Lower leg skin (tissue), 4 donors: ENCODE measurements at regions not wholly inside any gene's neighbourhood (a gene's known extent, or its start where the extent isn't known, plus 50 kb on each side); places are given as distances from the start of the nearest gene placed in this dataset.
"Not testable (repeated sequence)": the region's sequence is repeated elsewhere in the genome, so short reads cannot be mapped to it uniquely, and the experiment has no call there.

Experiments used
- DNase-seq, 2 donors: peaks; one replicate each; pipeline ENCODE4 v3.0.0-alpha.2; 2019; ENCODE audit warnings: low spot score in 2 of 2
- H3K4me3 ChIP-seq: fragments of 200-600 bp; sonication (generic); 2 replicates; pipeline ENCODE4 v1.5.1; 2017; ENCODE audit warnings: mild to moderate bottlenecking, low read depth; ENCODE audit not compliant: poor library complexity, severe bottlenecking
- CTCF ChIP-seq, 3 donors: fragments of 450-650 bp; IDR thresholded peaks; one replicate each; pipeline ENCODE4 v1.5.1; 2016; ENCODE audit warnings: antibody characterized with exemption in 3 of 3, mild to moderate bottlenecking in 3 of 3, moderate library complexity in 2 of 3
- POLR2A ChIP-seq, 2 donors: fragments of 450-650 bp; IDR thresholded peaks; one replicate each; pipeline ENCODE4 v1.6.1; 2016 to 2017; ENCODE audit warnings: antibody characterized with exemption in 2 of 2, mild to moderate bottlenecking in 1 of 2, moderate library complexity in 1 of 2
- WGBS, 2 donors: methylation state at CpG; one replicate each; pipeline ENCODE4 v1.1.5; 2018; 5-methylcytosine and 5-hydroxymethylcytosine counted together
- intact Hi-C: fragments of 100-400 bp; cut with DNase I; formaldehyde crosslinking; loops from one replicate; pipeline ENCODE4 v1.15.0; 2023; ENCODE audit warnings: low total_unique reads

DNA sequence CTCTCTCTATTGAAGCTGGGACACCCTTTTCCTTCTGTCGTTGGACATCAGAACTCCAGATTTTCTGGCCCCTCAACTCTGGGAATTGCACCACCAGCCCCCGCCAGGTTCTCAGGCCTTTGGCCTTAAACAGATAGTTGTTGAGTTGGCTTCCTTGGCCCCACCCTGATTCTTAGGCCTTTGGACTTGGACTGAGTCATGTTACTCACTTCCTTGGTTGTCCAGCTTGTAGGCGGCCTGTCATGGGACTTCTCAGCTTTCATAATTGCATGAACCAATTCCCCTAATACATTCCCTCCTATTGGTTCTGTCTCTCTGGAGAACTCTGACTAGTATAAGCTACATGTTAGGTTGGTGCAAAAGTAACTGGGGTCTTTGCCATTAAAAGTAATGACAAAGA lies 195.7 kb downstream of the GPAT3 start:
- 83 to 96% methylated on average over 3 of the region's 3 CpGs for WGBS, 2 donors
- no peak overlapping the region for H3K4me3 ChIP-seq
- no peak for DNase-seq
- intact Hi-C loops: no loop called here
- TF ChIP-seq POLR2A (IDR thresholded peaks at IDR 0.05): no peak
- no peak for TF ChIP-seq CTCF (IDR thresholded peaks at IDR 0.05)

DNA sequence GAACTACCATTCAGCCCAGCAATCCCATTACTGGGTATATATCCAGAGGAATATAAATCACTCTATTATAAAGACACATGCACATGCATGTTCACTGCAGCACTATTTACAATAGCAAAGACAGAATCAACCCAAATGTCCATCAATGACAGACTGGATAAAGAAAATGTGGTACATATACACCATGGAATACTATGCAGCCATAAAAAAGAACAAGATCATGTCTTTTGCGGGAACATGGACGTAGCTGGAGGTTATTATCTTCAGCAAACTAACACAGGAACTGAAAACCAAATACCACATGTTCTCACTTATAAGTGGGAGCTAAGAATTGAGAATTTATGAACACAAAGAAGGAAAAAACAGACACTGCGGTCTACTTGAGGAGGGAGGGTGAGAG lies 195.1 kb downstream of the GPAT3 start:
- 85 to 92% methylated on average over 3 of the region's 3 CpGs for WGBS, 2 donors
- H3K4me3 ChIP-seq, intact Hi-C loops, DNase-seq: not testable (repeated sequence)

GRCh38 chr4:83728191-83728590 lies 192.3 kb downstream of the GPAT3 start:
- intact Hi-C loops: loop anchor here (10.0 kb wide), 1 partner anchor 493 kb away; no protein-coding TSS in a partner anchor
- no peak for TF ChIP-seq CTCF (IDR thresholded peaks at IDR 0.05)
- no peak for TF ChIP-seq POLR2A (IDR thresholded peaks at IDR 0.05)
- no peak for DNase-seq
- H3K4me3 ChIP-seq: no peak overlapping the region

DNA sequence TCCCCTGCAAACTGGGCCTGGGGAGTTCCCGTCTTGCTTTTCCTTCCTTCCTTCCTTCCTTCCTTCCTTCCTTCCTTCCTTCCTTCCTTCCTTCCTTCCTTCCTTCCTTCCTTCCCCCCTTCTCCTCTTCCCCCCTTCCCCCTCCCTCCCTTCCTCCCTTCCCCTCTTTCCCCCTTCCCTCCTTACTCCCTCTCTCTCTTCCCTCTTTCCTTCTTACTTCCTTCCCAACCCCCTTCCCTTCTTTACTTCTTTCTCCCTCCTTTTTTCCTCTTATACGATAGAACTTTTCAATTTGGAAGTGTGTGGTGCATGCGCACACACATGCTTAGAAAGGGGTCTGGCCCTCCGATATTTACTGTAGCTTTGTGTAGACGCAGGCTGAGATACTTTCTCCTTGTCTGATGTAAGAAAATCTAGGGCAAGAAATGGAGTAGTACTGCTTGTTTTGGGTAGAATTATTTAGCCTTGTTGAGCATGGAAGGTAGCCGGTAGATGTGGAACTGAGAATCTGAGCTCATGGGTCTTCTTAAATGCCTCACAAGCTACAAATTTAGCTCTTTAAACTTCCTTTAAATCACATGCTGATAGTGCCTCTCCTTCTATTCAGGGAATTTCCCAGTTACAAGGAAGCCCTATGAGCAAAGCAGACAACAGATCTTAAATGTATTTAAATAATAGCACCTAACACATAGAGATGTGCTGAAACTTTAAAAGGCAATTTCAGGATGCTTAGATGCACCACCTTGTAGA lies 189.6 kb downstream of the GPAT3 start:
- no peak overlapping the region for H3K4me3 ChIP-seq
- intact Hi-C loops: loop anchor here (10.0 kb wide), 1 partner anchor 491 kb away; no protein-coding TSS in a partner anchor
- no peak for DNase-seq
- TF ChIP-seq POLR2A (IDR thresholded peaks at IDR 0.05): no peak
- TF ChIP-seq CTCF (IDR thresholded peaks at IDR 0.05): no peak
- 79 to 84% methylated on average over 6 of the region's 6 CpGs for WGBS, 2 donors

DNA sequence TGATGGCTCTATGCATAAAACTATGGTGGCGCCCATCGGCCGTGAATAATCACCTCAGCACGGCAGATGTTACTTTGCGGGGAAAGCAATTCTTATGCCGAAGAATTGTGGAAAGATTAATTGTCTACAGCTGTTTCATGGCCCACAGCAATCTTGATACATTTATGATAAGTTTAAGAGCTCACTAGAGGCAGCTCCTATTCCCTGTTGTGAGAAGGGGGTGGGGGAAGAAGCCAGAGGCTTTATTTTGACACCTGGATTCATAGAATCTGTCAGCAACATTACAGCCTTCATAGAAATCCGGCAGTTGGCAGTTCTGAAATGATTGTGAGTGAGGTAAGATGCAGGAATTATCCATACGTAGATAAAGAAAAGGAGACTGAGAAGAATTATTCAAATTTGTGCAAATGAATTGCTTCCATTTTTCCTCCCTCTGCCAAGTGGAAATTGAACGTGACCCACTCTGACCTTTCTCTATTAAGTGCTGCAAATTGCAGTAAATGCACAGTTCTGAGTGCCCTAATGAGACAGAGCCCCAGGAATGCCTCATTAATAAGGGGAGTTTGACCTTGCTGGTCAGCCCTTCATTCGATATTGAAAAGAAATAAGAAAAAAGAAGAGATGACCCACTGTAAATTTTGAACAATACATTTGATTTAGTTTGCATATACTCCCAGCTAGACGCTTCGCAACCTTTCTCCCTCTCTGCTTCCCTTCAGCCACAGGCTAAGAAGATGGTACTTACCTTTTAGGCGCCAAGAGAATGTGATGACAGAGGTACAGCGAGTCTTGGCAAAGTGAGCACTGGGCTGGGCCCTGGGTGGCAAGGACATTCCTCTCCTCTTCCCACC lies 188.8 kb downstream of the GPAT3 start:
- intact Hi-C loops: loop anchor here (10.0 kb wide), 1 partner anchor 490 kb away; no protein-coding TSS in a partner anchor
- TF ChIP-seq CTCF (IDR thresholded peaks at IDR 0.05) (no peak), POLR2A (IDR thresholded peaks at IDR 0.05) (no peak)
- no peak for DNase-seq
- no peak overlapping the region for H3K4me3 ChIP-seq
- 44 to 49% methylated on average over 14 of the region's 14 CpGs for WGBS, 2 donors

DNA sequence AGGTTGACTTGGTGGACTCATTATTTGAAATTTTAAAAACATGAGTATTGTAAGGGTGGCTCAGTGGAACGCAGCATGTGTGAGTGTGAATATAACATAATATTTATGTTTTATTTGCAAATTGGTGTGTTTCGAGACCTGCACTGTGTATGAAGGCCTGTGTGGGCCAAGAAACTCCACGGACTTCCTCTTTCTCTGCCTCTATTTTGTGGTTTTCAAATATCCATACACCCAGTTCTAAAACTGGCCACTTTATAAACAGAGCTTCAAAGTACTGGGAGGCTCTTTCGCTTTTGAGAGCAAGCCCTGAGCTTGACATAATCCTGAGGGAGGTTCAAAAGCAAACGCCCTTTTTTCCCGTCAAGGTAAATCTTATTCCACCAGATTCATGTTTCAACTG lies 187.7 kb downstream of the GPAT3 start:
- DNase-seq: no peak
- intact Hi-C loops: loop anchor here (10.0 kb wide), 1 partner anchor 489 kb away; no protein-coding TSS in a partner anchor
- H3K4me3 ChIP-seq: no peak overlapping the region
- WGBS, 2 donors: 63 to 77% methylated on average over 6 of the region's 6 CpGs
- TF ChIP-seq POLR2A (IDR thresholded peaks at IDR 0.05): no peak
